ENCODE measurements at regions not wholly inside any gene's neighbourhood (a gene's known extent, or its start where the extent isn't known, plus 50 kb on each side); places are given as distances from the start of the nearest gene placed in this dataset.
A peak's percentile ranks its signal among the peaks of the same experiment; 100 is the strongest.

GRCh38 chrX:139194571-139195280, 335.8 kb upstream of the F9 start (continued):
- TF ChIP-seq POLR3G (IDR thresholded peaks at IDR 0.05; ENCODE audit: extremely low read depth, insufficient read length, insufficient replicate concordance), result no peak
- TF ChIP-seq VEZF1 (CRISPR knock-in tag; IDR thresholded peaks at IDR 0.05), result peak; percentile 43; the same call in 1 of the 2 replicates
- TF ChIP-seq ZEB2 (IDR thresholded peaks at IDR 0.05), result no peak
- no peak for TF ChIP-seq FOXJ3 (CRISPR knock-in tag; IDR thresholded peaks at IDR 0.05)
- peak; percentile 65 for TF ChIP-seq CXXC5 (CRISPR knock-in tag; IDR thresholded peaks at IDR 0.05)
- no peak for TF ChIP-seq NCOR1 (IDR thresholded peaks at IDR 0.05)
- TF ChIP-seq, protein P1, sequence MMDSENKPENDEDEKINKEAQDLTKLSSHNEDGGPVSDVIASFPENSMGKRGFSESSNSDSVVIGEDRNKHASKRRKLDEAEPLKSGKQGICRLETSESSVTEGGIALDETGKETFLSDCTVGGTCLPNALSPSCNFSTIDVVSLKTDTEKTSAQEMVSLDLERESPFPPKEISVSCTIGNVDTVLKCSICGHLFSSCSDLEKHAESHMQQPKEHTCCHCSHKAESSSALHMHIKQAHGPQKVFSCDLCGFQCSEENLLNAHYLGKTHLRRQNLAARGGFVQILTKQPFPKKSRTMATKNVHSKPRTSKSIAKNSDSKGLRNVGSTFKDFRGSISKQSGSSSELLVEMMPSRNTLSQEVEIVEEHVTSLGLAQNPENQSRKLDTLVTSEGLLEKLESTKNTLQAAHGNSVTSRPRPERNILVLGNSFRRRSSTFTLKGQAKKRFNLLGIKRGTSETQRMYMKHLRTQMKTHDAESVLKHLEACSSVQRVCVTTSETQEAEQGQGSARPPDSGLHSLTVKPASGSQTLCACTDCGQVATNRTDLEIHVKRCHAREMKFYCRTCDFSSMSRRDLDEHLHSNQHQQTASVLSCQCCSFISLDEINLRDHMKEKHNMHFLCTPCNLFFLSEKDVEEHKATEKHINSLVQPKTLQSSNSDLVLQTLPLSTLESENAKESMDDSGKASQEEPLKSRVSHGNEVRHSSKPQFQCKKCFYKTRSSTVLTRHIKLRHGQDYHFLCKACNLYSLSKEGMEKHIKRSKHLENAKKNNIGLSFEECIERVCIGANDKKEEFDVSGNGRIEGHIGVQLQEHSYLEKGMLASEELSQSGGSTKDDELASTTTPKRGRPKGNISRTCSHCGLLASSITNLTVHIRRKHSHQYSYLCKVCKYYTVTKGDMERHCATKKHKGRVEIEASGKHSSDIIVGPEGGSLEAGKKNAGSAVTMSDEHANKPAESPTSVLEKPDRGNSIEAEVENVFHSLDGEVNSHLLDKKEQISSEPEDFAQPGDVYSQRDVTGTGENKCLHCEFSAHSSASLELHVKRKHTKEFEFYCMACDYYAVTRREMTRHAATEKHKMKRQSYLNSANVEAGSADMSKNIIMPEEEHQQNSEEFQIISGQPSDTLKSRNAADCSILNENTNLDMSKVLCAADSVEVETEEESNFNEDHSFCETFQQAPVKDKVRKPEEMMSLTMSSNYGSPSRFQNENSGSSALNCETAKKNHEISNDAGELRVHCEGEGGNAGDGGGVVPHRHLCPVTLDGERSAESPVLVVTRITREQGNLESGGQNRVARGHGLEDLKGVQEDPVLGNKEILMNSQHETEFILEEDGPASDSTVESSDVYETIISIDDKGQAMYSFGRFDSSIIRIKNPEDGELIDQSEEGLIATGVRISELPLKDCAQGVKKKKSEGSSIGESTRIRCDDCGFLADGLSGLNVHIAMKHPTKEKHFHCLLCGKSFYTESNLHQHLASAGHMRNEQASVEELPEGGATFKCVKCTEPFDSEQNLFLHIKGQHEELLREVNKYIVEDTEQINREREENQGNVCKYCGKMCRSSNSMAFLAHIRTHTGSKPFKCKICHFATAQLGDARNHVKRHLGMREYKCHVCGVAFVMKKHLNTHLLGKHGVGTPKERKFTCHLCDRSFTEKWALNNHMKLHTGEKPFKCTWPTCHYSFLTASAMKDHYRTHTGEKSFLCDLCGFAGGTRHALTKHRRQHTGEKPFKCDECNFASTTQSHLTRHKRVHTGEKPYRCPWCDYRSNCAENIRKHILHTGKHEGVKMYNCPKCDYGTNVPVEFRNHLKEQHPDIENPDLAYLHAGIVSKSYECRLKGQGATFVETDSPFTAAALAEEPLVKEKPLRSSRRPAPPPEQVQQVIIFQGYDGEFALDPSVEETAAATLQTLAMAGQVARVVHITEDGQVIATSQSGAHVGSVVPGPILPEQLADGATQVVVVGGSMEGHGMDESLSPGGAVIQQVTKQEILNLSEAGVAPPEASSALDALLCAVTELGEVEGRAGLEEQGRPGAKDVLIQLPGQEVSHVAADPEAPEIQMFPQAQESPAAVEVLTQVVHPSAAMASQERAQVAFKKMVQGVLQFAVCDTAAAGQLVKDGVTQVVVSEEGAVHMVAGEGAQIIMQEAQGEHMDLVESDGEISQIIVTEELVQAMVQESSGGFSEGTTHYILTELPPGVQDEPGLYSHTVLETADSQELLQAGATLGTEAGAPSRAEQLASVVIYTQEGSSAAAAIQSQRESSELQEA (IDR thresholded peaks at IDR 0.05; ENCODE audit: low read depth), result peak; percentile 71
- TF ChIP-seq JUN (IDR thresholded peaks at IDR 0.05; ENCODE audit: borderline replicate concordance, low read depth, low read length), result no peak
- TF ChIP-seq JUN (CRISPR knock-in tag; IDR thresholded peaks at IDR 0.05; ENCODE audit: borderline replicate concordance), result no peak
- TF ChIP-seq SAFB (IDR thresholded peaks at IDR 0.05; ENCODE audit: borderline replicate concordance, low read depth, low read length), result no peak
- no peak for TF ChIP-seq KHSRP (IDR thresholded peaks at IDR 0.05)
- TF ChIP-seq POLR2A (conservative IDR thresholded peaks at IDR 0.05), result peak; percentile 69
- TF ChIP-seq ZFX (CRISPR knock-in tag; IDR thresholded peaks at IDR 0.05), result peak; percentile 63
- peak; percentile 75 for TF ChIP-seq SMAD4 (CRISPR knock-in tag; conservative IDR thresholded peaks at IDR 0.05)
- peak; percentile 49; the same call in 1 of the 2 replicates for TF ChIP-seq DMBX1 (CRISPR knock-in tag; IDR thresholded peaks at IDR 0.05; ENCODE audit: borderline replicate concordance)
- TF ChIP-seq MEF2D (tag; conservative IDR thresholded peaks at IDR 0.05; ENCODE audit: low read depth), result 0 out of 2 replicates have a peak, but pooled peaks have one; percentile 29
- TF ChIP-seq SAFB2 (IDR thresholded peaks at IDR 0.05; ENCODE audit: borderline replicate concordance, low read depth, low read length, severe bottlenecking), result no peak
- no peak for TF ChIP-seq ARID1B (IDR thresholded peaks at IDR 0.05)
- TF ChIP-seq ZBTB43 (CRISPR knock-in tag; IDR thresholded peaks at IDR 0.05), result no peak
- no peak for TF ChIP-seq SMARCA4 (IDR thresholded peaks at IDR 0.05)
